H1 (cell line): ENCODE measurements at regions not wholly inside any gene's neighbourhood (a gene's known extent, or its start where the extent isn't known, plus 50 kb on each side); places are given as distances from the start of the nearest gene placed in this dataset.

ENCODE experiments used
- CTCF ChIA-PET: fragments of 300-600 bp; sonication (Branson Sonifier 250); formaldehyde crosslinking; loops from one replicate; lab custom pipeline; 2021; ENCODE audit not compliant: partially characterized antibody; lab: Charles Lee
- POLR2A ChIA-PET: fragments of 300-600 bp; sonication (Branson Sonifier 250); formaldehyde crosslinking; loops from one replicate; lab custom pipeline; 2021; ENCODE audit warnings: inconsistent platforms; ENCODE audit not compliant: partially characterized antibody; lab: Charles Lee
- DNase-seq, 2 experiments: peaks; one replicate each; pipeline versions ENCODE4 v3.0.0 to v3.0.0-alpha.2; 2010 to 2022; ENCODE audit warnings: low spot score in 2 of 2, low read depth in 1 of 2, mixed read lengths in 1 of 2
- FAIRE-seq: peaks from 2 replicates; lab custom pipeline; 2011; peaks lifted over from hg19 to GRCh38; lab: Jason Lieb, UNC
- H2AFZ ChIP-seq: 2 replicates; pipeline ENCODE4 v1.8.1; 2012; ENCODE audit warnings: low read length, inconsistent platforms
- H2AK5ac ChIP-seq: 2 replicates; pipeline ENCODE4 v1.6.1; 2013; ENCODE audit warnings: low read depth, low read length
- H2BK120ac ChIP-seq: replicated peaks from 2 replicates; pipeline ENCODE3; 2013; ENCODE audit warnings: low read depth, low read length, inconsistent platforms
- H2BK12ac ChIP-seq: 2 replicates; pipeline ENCODE4 v1.6.1; 2013; ENCODE audit warnings: low read depth, low read length
- H2BK15ac ChIP-seq: 2 replicates; pipeline ENCODE4 v1.6.1; 2013; ENCODE audit warnings: low read length
- H2BK20ac ChIP-seq: 2 replicates; pipeline ENCODE4 v1.6.1; 2013; ENCODE audit warnings: low read length
- H2BK5ac ChIP-seq: 2 replicates; pipeline ENCODE4 v1.6.1; 2013; ENCODE audit warnings: low read depth, low read length
- H3K14ac ChIP-seq: 2 replicates; pipeline ENCODE4 v1.6.1; 2013; ENCODE audit warnings: inconsistent platforms; ENCODE audit not compliant: insufficient read length
- H3K18ac ChIP-seq: 2 replicates; pipeline ENCODE4 v1.6.1; 2013; ENCODE audit warnings: low read length; ENCODE audit errors: extremely low read depth
- H3K23ac ChIP-seq: 2 replicates; pipeline ENCODE4 v1.6.1; 2013; ENCODE audit warnings: inconsistent platforms; ENCODE audit not compliant: insufficient read length
- H3K23me2 ChIP-seq: 2 replicates; pipeline ENCODE4 v1.6.1; 2013; ENCODE audit warnings: low read depth, low read length
- H3K27ac ChIP-seq: 2 replicates; pipeline ENCODE4 v1.6.1; 2011; ENCODE audit warnings: low read depth, low read length, inconsistent platforms
- H3K27me3 ChIP-seq, 4 experiments: replicated peaks in 1 of 4; 1 replicate in 1 of 4; 2 replicates in 3 of 4; pipeline versions ENCODE4 v1.6.1 to v1.8.1; 2011 to 2013; ENCODE audit warnings: low read length in 3 of 4, mild to moderate bottlenecking in 3 of 4, inconsistent platforms in 2 of 4, mixed read lengths in 2 of 4, moderate library complexity in 1 of 4; ENCODE audit not compliant: control insufficient read depth in 3 of 4, insufficient read depth in 3 of 4; ENCODE audit errors: extremely low read depth in 1 of 4
- H3K36me3 ChIP-seq, 4 experiments: 2 replicates each; pipeline versions ENCODE4 v1.6.1 to v1.8.1; 2011 to 2013; ENCODE audit warnings: mild to moderate bottlenecking in 4 of 4, low read length in 3 of 4, moderate library complexity in 2 of 4, control low read depth in 1 of 4, inconsistent platforms in 1 of 4; ENCODE audit not compliant: insufficient read depth in 4 of 4, control insufficient read depth in 2 of 4
- H3K4ac ChIP-seq: replicated peaks from 2 replicates; pipeline ENCODE3; 2013; ENCODE audit warnings: low read length, low read depth, mixed read lengths, inconsistent platforms; ENCODE audit not compliant: insufficient read length
- H3K4me1 ChIP-seq, 4 experiments: replicated peaks in 1 of 4; 1 replicate in 1 of 4; 2 replicates in 3 of 4; pipeline versions ENCODE4 v1.6.1 to v1.8.1; 2011 to 2013; ENCODE audit warnings: low read length in 3 of 4, inconsistent platforms in 2 of 4, mixed read lengths in 1 of 4; ENCODE audit not compliant: insufficient read depth in 4 of 4, control insufficient read depth in 3 of 4
- H3K4me2 ChIP-seq, 2 experiments: 2 replicates each; pipeline versions ENCODE4 v1.6.1 to v1.8.1; 2011 to 2013; ENCODE audit warnings: low read depth in 2 of 2, low read length in 2 of 2, control low read depth in 1 of 2, inconsistent platforms in 1 of 2, mild to moderate bottlenecking in 1 of 2; ENCODE audit not compliant: insufficient read depth in 1 of 2
- H3K4me3 ChIP-seq, 4 experiments: fragments of 200-600, 300-600 bp in 1 of 4; sonication (generic), shearing (Covaris generic), sonication (Bioruptor Twin) in 1 of 4; 2 replicates each; pipeline versions ENCODE4 v1.5.1 to v1.8.1; 2011 to 2016; ENCODE audit warnings: low read length in 4 of 4, low read depth in 3 of 4, control low read depth in 2 of 4, inconsistent platforms in 2 of 4, mild to moderate bottlenecking in 2 of 4, mixed read lengths in 1 of 4, moderate library complexity in 1 of 4; ENCODE audit not compliant: insufficient read depth in 2 of 4; ENCODE audit errors: extremely low read depth in 1 of 4
- H3K56ac ChIP-seq: replicated peaks from 2 replicates; pipeline ENCODE3; 2013; ENCODE audit warnings: low read depth, mild to moderate bottlenecking, mixed read lengths, low read length, inconsistent platforms; ENCODE audit not compliant: insufficient read length
- H3K79me1 ChIP-seq: 2 replicates; pipeline ENCODE4 v1.6.1; 2013; ENCODE audit warnings: low read depth, low read length, control low read depth
- H3K79me2 ChIP-seq, 2 experiments: 2 replicates each; pipeline versions ENCODE4 v1.6.1 to v1.8.1; 2012 to 2013; ENCODE audit warnings: low read length in 2 of 2, mild to moderate bottlenecking in 2 of 2, inconsistent platforms in 1 of 2; ENCODE audit not compliant: insufficient read depth in 2 of 2, control insufficient read depth in 1 of 2
- H3K9ac ChIP-seq, 4 experiments: replicated peaks in 1 of 4; 1 replicate in 1 of 4; 2 replicates in 3 of 4; pipeline versions ENCODE4 v1.6.1 to v1.8.1; 2011 to 2013; ENCODE audit warnings: low read depth in 3 of 4, low read length in 3 of 4, control low read depth in 2 of 4, mild to moderate bottlenecking in 2 of 4, moderate library complexity in 2 of 4, inconsistent platforms in 1 of 4; ENCODE audit errors: extremely low read depth in 1 of 4
- H3K9me3 ChIP-seq, 2 experiments: 2 replicates each; pipeline versions ENCODE4 v1.6.1 to v1.8.1; 2012 to 2013; ENCODE audit warnings: mild to moderate bottlenecking in 2 of 2, moderate library complexity in 2 of 2, control low read depth in 1 of 2, inconsistent platforms in 1 of 2, low read depth in 1 of 2, low read length in 1 of 2, mixed read lengths in 1 of 2; ENCODE audit not compliant: insufficient read depth in 2 of 2
- H4K20me1 ChIP-seq, 2 experiments: replicated peaks in 1 of 2; 2 replicates each; pipeline versions ENCODE3 to v1.8.1; 2011 to 2013; ENCODE audit warnings: inconsistent platforms in 2 of 2, low read length in 2 of 2, mild to moderate bottlenecking in 1 of 2; ENCODE audit not compliant: insufficient read depth in 2 of 2, control insufficient read depth in 1 of 2
- H4K5ac ChIP-seq: 2 replicates; pipeline ENCODE4 v1.6.1; 2013; ENCODE audit warnings: low read length, low read depth, mixed read lengths, inconsistent platforms; ENCODE audit not compliant: insufficient read length
- H4K8ac ChIP-seq: 2 replicates; pipeline ENCODE4 v1.8.0; 2013; ENCODE audit warnings: mild to moderate bottlenecking, moderate library complexity, low read length, inconsistent platforms; ENCODE audit not compliant: insufficient read depth; ENCODE audit errors: extremely low read depth
- H4K91ac ChIP-seq: replicated peaks from 2 replicates; pipeline ENCODE3; 2013; ENCODE audit warnings: low read length, mixed read lengths, inconsistent platforms; ENCODE audit not compliant: insufficient read length
- BRCA1 ChIP-seq: IDR thresholded peaks from 2 replicates; pipeline ENCODE4 v1.6.1; 2012; ENCODE audit warnings: low read depth, low read length, improper control_type of control experiment
- EGR1 ChIP-seq: IDR thresholded peaks from 2 replicates; pipeline ENCODE4 v1.6.1; 2011; ENCODE audit warnings: low read depth, low read length, borderline replicate concordance
- GTF2F1 ChIP-seq: IDR thresholded peaks from 2 replicates; pipeline ENCODE4 v1.6.1; 2012; ENCODE audit warnings: low read depth, low read length, improper control_type of control experiment, borderline replicate concordance
- HDAC6 ChIP-seq: IDR thresholded peaks from one replicate; pipeline ENCODE4 v1.7.1; 2012; ENCODE audit warnings: low read depth, mild to moderate bottlenecking, inconsistent platforms, low read length, moderate library complexity
- JUN ChIP-seq: IDR thresholded peaks from 2 replicates; pipeline ENCODE4 v1.6.1; 2011; ENCODE audit warnings: low read depth, mild to moderate bottlenecking, improper control_type of control experiment, low read length
- MAFK ChIP-seq: IDR thresholded peaks from 2 replicates; pipeline ENCODE4 v1.6.1; 2012; ENCODE audit warnings: low read depth, mild to moderate bottlenecking, improper control_type of control experiment, low read length
- SIRT6 ChIP-seq: IDR thresholded peaks from one replicate; pipeline ENCODE4 v1.7.1; 2012; ENCODE audit warnings: low read length, inconsistent platforms
- SP1 ChIP-seq: IDR thresholded peaks from 2 replicates; pipeline ENCODE4 v1.6.1; 2011; ENCODE audit warnings: low read depth, low read length
- SRF ChIP-seq: IDR thresholded peaks from 2 replicates; pipeline ENCODE4 v1.6.1; 2011; ENCODE audit warnings: mild to moderate bottlenecking, low read depth, low read length, moderate library complexity
- TAF7 ChIP-seq: optimal IDR thresholded peaks from 2 replicates; pipeline ENCODE3; 2011; ENCODE audit warnings: low read depth, mild to moderate bottlenecking, inconsistent platforms, low read length, moderate library complexity, borderline replicate concordance
- WGBS, 2 experiments: shearing (Covaris generic) in 1 of 2; methylation state at CpG; one replicate each; pipeline versions ENCODE4 v1.1.6 to v1.1.7; 2013 to 2015; ENCODE audit warnings: low lambda C conversion rate in 2 of 2, mixed read lengths in 2 of 2, inconsistent platforms in 1 of 2, low coverage in 1 of 2, missing lambda C conversion rate in 1 of 2; ENCODE audit not compliant: insufficient replicate concordance in 2 of 2, insufficient coverage in 1 of 2, insufficient read length in 1 of 2; ENCODE audit errors: extremely low coverage in 1 of 2, missing lambda C conversion rate in 1 of 2; 5-methylcytosine and 5-hydroxymethylcytosine counted together
- TF ChIP-seq, protein P1 (sequence below): IDR thresholded peaks from 2 replicates; pipeline ENCODE4 v1.6.1; 2012; ENCODE audit warnings: inconsistent platforms
- TF ChIP-seq, protein P2 (sequence below), 3 experiments: IDR thresholded peaks; 1 replicate in 2 of 3; 2 replicates in 1 of 3; pipeline versions ENCODE4 v1.5.1 to v1.6.1; 2011; ENCODE audit warnings: low read length in 3 of 3, mild to moderate bottlenecking in 3 of 3, inconsistent platforms in 2 of 3, low read depth in 1 of 3, moderate library complexity in 1 of 3; ENCODE audit not compliant: insufficient read depth in 1 of 3; ENCODE audit errors: control extremely low read depth in 1 of 3

DNA sequence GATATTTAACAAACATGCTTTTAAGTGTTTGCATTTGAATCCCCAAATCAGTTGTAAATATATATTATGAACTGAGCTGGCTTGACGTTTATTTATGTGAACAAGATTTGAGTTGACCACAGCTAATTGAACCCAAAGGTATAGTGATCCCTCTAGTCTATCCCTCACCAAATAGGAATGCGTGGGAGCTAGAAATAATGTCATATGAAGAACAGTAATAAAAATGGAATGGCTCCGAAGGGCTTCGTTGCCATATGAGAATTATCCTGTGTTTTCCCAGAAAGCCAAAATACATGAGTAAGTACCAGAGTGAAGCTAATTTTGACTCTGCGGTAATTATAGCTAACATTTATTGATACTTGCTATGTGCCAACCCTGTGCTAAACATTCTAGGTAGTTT lies 142.7 kb downstream of the ADCYAP1 start:
- CTCF ChIA-PET = interaction anchor here (0.5 to 0.7 kb wide), 2 partner anchors 15 to 1500 kb away, joined by 3 read pairs; no protein-coding TSS in a partner anchor

More for the DNA sequence above, 142.7 kb downstream of the ADCYAP1 start:
- Histone ChIP-seq H4K5ac (no peak overlapping the region), H2AK5ac (no peak overlapping the region), H3K9me3 (0 out of 4 replicates have a peak, but pooled peaks cover 0 to 2% of the 10 kb centered on the region in 2 experiments), H3K27ac (no peak overlapping the region), H4K20me1 (no peaks in the 10 kb centered on the region), H3K23me2 (no peaks in the 10 kb centered on the region; the same call in 1 of the 2 replicates), H3K23ac (no peak overlapping the region), H2BK12ac (no peak overlapping the region), H3K79me1 (no peaks in the 10 kb centered on the region), H4K8ac (no peak overlapping the region), H3K79me2 (no peaks in the 10 kb centered on the region; a peak in 1 of 4 replicates), H2BK15ac (no peak overlapping the region)
- POLR2A ChIA-PET = no interaction called here
- FAIRE-seq = no peak
- no peak for TF ChIP-seq HDAC6
- TF ChIP-seq, protein P1, sequence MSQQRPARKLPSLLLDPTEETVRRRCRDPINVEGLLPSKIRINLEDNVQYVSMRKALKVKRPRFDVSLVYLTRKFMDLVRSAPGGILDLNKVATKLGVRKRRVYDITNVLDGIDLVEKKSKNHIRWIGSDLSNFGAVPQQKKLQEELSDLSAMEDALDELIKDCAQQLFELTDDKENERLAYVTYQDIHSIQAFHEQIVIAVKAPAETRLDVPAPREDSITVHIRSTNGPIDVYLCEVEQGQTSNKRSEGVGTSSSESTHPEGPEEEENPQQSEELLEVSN = no peak
- TF ChIP-seq SIRT6 = no peak
- TF ChIP-seq JUN = no peak
- no peak for TF ChIP-seq EGR1
- TF ChIP-seq MAFK = no peak
- no peak for TF ChIP-seq BRCA1
- TF ChIP-seq GTF2F1 = no peak
- no peak for TF ChIP-seq TAF7
- no peak for TF ChIP-seq SP1
- no peak for TF ChIP-seq SRF
- TF ChIP-seq, protein P2, sequence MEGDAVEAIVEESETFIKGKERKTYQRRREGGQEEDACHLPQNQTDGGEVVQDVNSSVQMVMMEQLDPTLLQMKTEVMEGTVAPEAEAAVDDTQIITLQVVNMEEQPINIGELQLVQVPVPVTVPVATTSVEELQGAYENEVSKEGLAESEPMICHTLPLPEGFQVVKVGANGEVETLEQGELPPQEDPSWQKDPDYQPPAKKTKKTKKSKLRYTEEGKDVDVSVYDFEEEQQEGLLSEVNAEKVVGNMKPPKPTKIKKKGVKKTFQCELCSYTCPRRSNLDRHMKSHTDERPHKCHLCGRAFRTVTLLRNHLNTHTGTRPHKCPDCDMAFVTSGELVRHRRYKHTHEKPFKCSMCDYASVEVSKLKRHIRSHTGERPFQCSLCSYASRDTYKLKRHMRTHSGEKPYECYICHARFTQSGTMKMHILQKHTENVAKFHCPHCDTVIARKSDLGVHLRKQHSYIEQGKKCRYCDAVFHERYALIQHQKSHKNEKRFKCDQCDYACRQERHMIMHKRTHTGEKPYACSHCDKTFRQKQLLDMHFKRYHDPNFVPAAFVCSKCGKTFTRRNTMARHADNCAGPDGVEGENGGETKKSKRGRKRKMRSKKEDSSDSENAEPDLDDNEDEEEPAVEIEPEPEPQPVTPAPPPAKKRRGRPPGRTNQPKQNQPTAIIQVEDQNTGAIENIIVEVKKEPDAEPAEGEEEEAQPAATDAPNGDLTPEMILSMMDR (IDR thresholded peaks at IDR 0.05; ENCODE audit: control extremely low read depth in 1 of 3, insufficient read depth in 1 of 3, low read depth in 1 of 3, low read length in 3 of 3) = no peak
- TF ChIP-seq, all 59 proteins: peak for 0
- no peak overlapping the region for H3K4ac ChIP-seq
- H2BK20ac ChIP-seq = no peak overlapping the region
- DNase-seq = no peak
- no peak overlapping the region for H2AFZ ChIP-seq
- no peaks in the 10 kb centered on the region for H3K27me3 ChIP-seq
- H3K4me2 ChIP-seq = no peak overlapping the region
- no peak overlapping the region for H3K9ac ChIP-seq
- no peaks in the 10 kb centered on the region; a peak in 1 of 8 replicates for H3K36me3 ChIP-seq
- H3K18ac ChIP-seq = no peak overlapping the region
- no peak overlapping the region for H2BK120ac ChIP-seq
- peaks cover 0 to 13% (median 2%) of the 10 kb centered on the region in 4 experiments; a peak in 3 of 7 replicates for H3K4me1 ChIP-seq
- H3K4me3 ChIP-seq = no peak overlapping the region
- no peak overlapping the region for H3K14ac ChIP-seq
- no peak overlapping the region for H2BK5ac ChIP-seq
- WGBS, 2 experiments = 93% methylated on average over 5 of the region's 5 CpGs; no CpG with 5 or more reads in 1 of the 2 experiments
- H3K56ac ChIP-seq = no peak overlapping the region
- no peak overlapping the region for H4K91ac ChIP-seq
